ENCODE measurements at regions not wholly inside any gene's neighbourhood (a gene's known extent, or its start where the extent isn't known, plus 50 kb on each side); places are given as distances from the start of the nearest gene placed in this dataset.

GRCh38 chr12:88431246-88431645 is 149.0 kb downstream of the KITLG start:
- no peak for TF ChIP-seq EZH2 (IDR thresholded peaks at IDR 0.05; ENCODE audit: borderline replicate concordance, low read depth, low read length, severe bottlenecking)
- TF ChIP-seq, protein P1, sequence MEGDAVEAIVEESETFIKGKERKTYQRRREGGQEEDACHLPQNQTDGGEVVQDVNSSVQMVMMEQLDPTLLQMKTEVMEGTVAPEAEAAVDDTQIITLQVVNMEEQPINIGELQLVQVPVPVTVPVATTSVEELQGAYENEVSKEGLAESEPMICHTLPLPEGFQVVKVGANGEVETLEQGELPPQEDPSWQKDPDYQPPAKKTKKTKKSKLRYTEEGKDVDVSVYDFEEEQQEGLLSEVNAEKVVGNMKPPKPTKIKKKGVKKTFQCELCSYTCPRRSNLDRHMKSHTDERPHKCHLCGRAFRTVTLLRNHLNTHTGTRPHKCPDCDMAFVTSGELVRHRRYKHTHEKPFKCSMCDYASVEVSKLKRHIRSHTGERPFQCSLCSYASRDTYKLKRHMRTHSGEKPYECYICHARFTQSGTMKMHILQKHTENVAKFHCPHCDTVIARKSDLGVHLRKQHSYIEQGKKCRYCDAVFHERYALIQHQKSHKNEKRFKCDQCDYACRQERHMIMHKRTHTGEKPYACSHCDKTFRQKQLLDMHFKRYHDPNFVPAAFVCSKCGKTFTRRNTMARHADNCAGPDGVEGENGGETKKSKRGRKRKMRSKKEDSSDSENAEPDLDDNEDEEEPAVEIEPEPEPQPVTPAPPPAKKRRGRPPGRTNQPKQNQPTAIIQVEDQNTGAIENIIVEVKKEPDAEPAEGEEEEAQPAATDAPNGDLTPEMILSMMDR (IDR thresholded peaks at IDR 0.05; ENCODE audit: borderline replicate concordance, extremely low read depth, low read length, poor library complexity, severe bottlenecking): no peak

All from DND-41 (cell line).